ENCODE measurements at regions not wholly inside any gene's neighbourhood (a gene's known extent, or its start where the extent isn't known, plus 50 kb on each side); places are given as distances from the start of the nearest gene placed in this dataset.

GRCh38 chr18:23085066-23085465, 50.2 kb upstream of the CABLES1 start:
- TF ChIP-seq, protein P1, sequence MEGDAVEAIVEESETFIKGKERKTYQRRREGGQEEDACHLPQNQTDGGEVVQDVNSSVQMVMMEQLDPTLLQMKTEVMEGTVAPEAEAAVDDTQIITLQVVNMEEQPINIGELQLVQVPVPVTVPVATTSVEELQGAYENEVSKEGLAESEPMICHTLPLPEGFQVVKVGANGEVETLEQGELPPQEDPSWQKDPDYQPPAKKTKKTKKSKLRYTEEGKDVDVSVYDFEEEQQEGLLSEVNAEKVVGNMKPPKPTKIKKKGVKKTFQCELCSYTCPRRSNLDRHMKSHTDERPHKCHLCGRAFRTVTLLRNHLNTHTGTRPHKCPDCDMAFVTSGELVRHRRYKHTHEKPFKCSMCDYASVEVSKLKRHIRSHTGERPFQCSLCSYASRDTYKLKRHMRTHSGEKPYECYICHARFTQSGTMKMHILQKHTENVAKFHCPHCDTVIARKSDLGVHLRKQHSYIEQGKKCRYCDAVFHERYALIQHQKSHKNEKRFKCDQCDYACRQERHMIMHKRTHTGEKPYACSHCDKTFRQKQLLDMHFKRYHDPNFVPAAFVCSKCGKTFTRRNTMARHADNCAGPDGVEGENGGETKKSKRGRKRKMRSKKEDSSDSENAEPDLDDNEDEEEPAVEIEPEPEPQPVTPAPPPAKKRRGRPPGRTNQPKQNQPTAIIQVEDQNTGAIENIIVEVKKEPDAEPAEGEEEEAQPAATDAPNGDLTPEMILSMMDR (IDR thresholded peaks at IDR 0.05) = no peak
- no peak for TF ChIP-seq POLR2A (IDR thresholded peaks at IDR 0.05)

Data from right lobe of liver (tissue), 4 donors.